ENCODE measurements at regions not wholly inside any gene's neighbourhood (a gene's known extent, or its start where the extent isn't known, plus 50 kb on each side); places are given as distances from the start of the nearest gene placed in this dataset.
"Not testable (repeated sequence)": the region's sequence is repeated elsewhere in the genome, so short reads cannot be mapped to it uniquely, and the experiment has no call there.

- Histone ChIP-seq H3K9me3 (ENCODE audit: control insufficient read depth, insufficient read depth, low read depth, low read length) (no peaks in the 10 kb centered on the region), H3K27ac (ENCODE audit: low read depth, low read length) (no peak overlapping the region), H3K9ac (ENCODE audit: low read length) (no peak overlapping the region), H3K4me3 (ENCODE audit: low read depth, low read length) (no peak overlapping the region), H3K36me3 (ENCODE audit: control insufficient read depth, insufficient read depth, low read length) (no peaks in the 10 kb centered on the region), H3K27me3 (ENCODE audit: control insufficient read depth, insufficient read depth, low read length) (no peaks in the 10 kb centered on the region), H3K4me1 (ENCODE audit: control insufficient read depth, insufficient read depth, low read length) (peaks cover 23% of the 10 kb centered on the region)
These were observed 704.4 kb upstream of the AMOT start for GRCh38 chrX:113545040-113545439.

- Histone ChIP-seq H3K4me1 (ENCODE audit: control insufficient read depth, insufficient read depth, low read length) (peaks cover 19% of the 10 kb centered on the region; the same call in 1 of the 2 replicates), H3K4me3 (ENCODE audit: low read depth, low read length) (0 out of 2 replicates have a peak overlapping the region, but pooled peaks have one; percentile 4), H3K9ac (ENCODE audit: low read length) (no peak overlapping the region), H3K27ac (ENCODE audit: low read depth, low read length) (peak overlapping the region; percentile 49; the same call in 1 of the 2 replicates), H3K9me3 (ENCODE audit: control insufficient read depth, insufficient read depth, low read depth, low read length) (peaks cover 3% of the 10 kb centered on the region; the same call in 1 of the 2 replicates), H3K36me3 (ENCODE audit: control insufficient read depth, insufficient read depth, low read length) (no peaks in the 10 kb centered on the region), H3K27me3 (ENCODE audit: control insufficient read depth, insufficient read depth, low read length) (no peaks in the 10 kb centered on the region)
These were observed 699.1 kb upstream of the AMOT start for GRCh38 chrX:113539599-113540356.

GRCh38 chrX:113529426-113530013, 688.9 kb upstream of the AMOT start:
- no peak overlapping the region for H3K27ac ChIP-seq (ENCODE audit: low read depth, low read length)
- no peak overlapping the region for H3K4me3 ChIP-seq (ENCODE audit: low read depth, low read length)
- H3K9ac ChIP-seq (ENCODE audit: low read length) = no peak overlapping the region
- H3K9me3 ChIP-seq (ENCODE audit: control insufficient read depth, insufficient read depth, low read depth, low read length) = no peaks in the 10 kb centered on the region
- H3K36me3 ChIP-seq (ENCODE audit: control insufficient read depth, insufficient read depth, low read length) = no peaks in the 10 kb centered on the region
- H3K4me1 ChIP-seq (ENCODE audit: control insufficient read depth, insufficient read depth, low read length) = no peaks in the 10 kb centered on the region
- H3K27me3 ChIP-seq (ENCODE audit: control insufficient read depth, insufficient read depth, low read length) = no peaks in the 10 kb centered on the region; the same call in 1 of the 2 replicates

- no peaks in the 10 kb centered on the region for H3K27me3 ChIP-seq (ENCODE audit: control insufficient read depth, insufficient read depth, low read length)
- H3K36me3 ChIP-seq (ENCODE audit: control insufficient read depth, insufficient read depth, low read length) = no peaks in the 10 kb centered on the region
- H3K9me3 ChIP-seq (ENCODE audit: control insufficient read depth, insufficient read depth, low read depth, low read length) = no peaks in the 10 kb centered on the region
- no peak overlapping the region for H3K4me3 ChIP-seq (ENCODE audit: low read depth, low read length)
- H3K9ac ChIP-seq (ENCODE audit: low read length) = no peak overlapping the region
- no peak overlapping the region for H3K27ac ChIP-seq (ENCODE audit: low read depth, low read length)
- no peaks in the 10 kb centered on the region for H3K4me1 ChIP-seq (ENCODE audit: control insufficient read depth, insufficient read depth, low read length)
These were observed 682.2 kb upstream of the AMOT start for GRCh38 chrX:113522814-113523213.

GRCh38 chrX:113514906-113515305, 674.3 kb upstream of the AMOT start:
- Histone ChIP-seq H3K9me3 (ENCODE audit: control insufficient read depth, insufficient read depth, low read depth, low read length) (no peaks in the 10 kb centered on the region), H3K4me1 (ENCODE audit: control insufficient read depth, insufficient read depth, low read length) (peaks cover 18% of the 10 kb centered on the region), H3K27ac (ENCODE audit: low read depth, low read length) (no peak overlapping the region), H3K9ac (ENCODE audit: low read length) (no peak overlapping the region), H3K4me3 (ENCODE audit: low read depth, low read length) (no peak overlapping the region), H3K36me3 (ENCODE audit: control insufficient read depth, insufficient read depth, low read length) (no peaks in the 10 kb centered on the region), H3K27me3 (ENCODE audit: control insufficient read depth, insufficient read depth, low read length) (no peaks in the 10 kb centered on the region)

GRCh38 chrX:113512700-113513395, 672.2 kb upstream of the AMOT start:
- Histone ChIP-seq H3K9ac (ENCODE audit: low read length) (no peak overlapping the region), H3K27me3 (ENCODE audit: control insufficient read depth, insufficient read depth, low read length) (no peaks in the 10 kb centered on the region), H3K27ac (ENCODE audit: low read depth, low read length) (no peak overlapping the region), H3K4me3 (ENCODE audit: low read depth, low read length) (no peak overlapping the region), H3K4me1 (ENCODE audit: control insufficient read depth, insufficient read depth, low read length) (peaks cover 18% of the 10 kb centered on the region), H3K36me3 (ENCODE audit: control insufficient read depth, insufficient read depth, low read length) (no peaks in the 10 kb centered on the region), H3K9me3 (ENCODE audit: control insufficient read depth, insufficient read depth, low read depth, low read length) (no peaks in the 10 kb centered on the region)

GRCh38 chrX:113510586-113510985, 670.0 kb upstream of the AMOT start:
- no peak overlapping the region for H3K4me3 ChIP-seq (ENCODE audit: low read depth, low read length)
- no peaks in the 10 kb centered on the region for H3K27me3 ChIP-seq (ENCODE audit: control insufficient read depth, insufficient read depth, low read length)
- H3K4me1 ChIP-seq (ENCODE audit: control insufficient read depth, insufficient read depth, low read length) = peaks cover 18% of the 10 kb centered on the region
- H3K9me3 ChIP-seq (ENCODE audit: control insufficient read depth, insufficient read depth, low read depth, low read length) = no peaks in the 10 kb centered on the region
- no peaks in the 10 kb centered on the region for H3K36me3 ChIP-seq (ENCODE audit: control insufficient read depth, insufficient read depth, low read length)
- no peak overlapping the region for H3K27ac ChIP-seq (ENCODE audit: low read depth, low read length)
- no peak overlapping the region for H3K9ac ChIP-seq (ENCODE audit: low read length)

GRCh38 chrX:113492895-113493294, 652.3 kb upstream of the AMOT start:
- H3K27me3 ChIP-seq (ENCODE audit: control insufficient read depth, insufficient read depth, low read length) = no peaks in the 10 kb centered on the region

GRCh38 chrX:113473418-113473817, 632.8 kb upstream of the AMOT start:
- Histone ChIP-seq H3K9ac (ENCODE audit: low read length) (no peak overlapping the region), H3K9me3 (ENCODE audit: control insufficient read depth, insufficient read depth, low read depth, low read length) (0 out of 2 replicates have a peak, but pooled peaks cover 2% of the 10 kb centered on the region), H3K4me1 (ENCODE audit: control insufficient read depth, insufficient read depth, low read length) (peaks cover 31% of the 10 kb centered on the region; the same call in 1 of the 2 replicates), H3K27ac (ENCODE audit: low read depth, low read length) (no peak overlapping the region), H3K27me3 (ENCODE audit: control insufficient read depth, insufficient read depth, low read length) (no peaks in the 10 kb centered on the region), H3K4me3 (ENCODE audit: low read depth, low read length) (no peak overlapping the region), H3K36me3 (ENCODE audit: control insufficient read depth, insufficient read depth, low read length) (no peaks in the 10 kb centered on the region)

More at GRCh38 chrX:113492895-113493294, 652.3 kb upstream of the AMOT start:
- Histone ChIP-seq H3K4me1 (ENCODE audit: control insufficient read depth, insufficient read depth, low read length) (no peaks in the 10 kb centered on the region), H3K27ac (ENCODE audit: low read depth, low read length) (no peak overlapping the region), H3K36me3 (ENCODE audit: control insufficient read depth, insufficient read depth, low read length) (no peaks in the 10 kb centered on the region), H3K9ac (ENCODE audit: low read length) (no peak overlapping the region), H3K9me3 (ENCODE audit: control insufficient read depth, insufficient read depth, low read depth, low read length) (no peaks in the 10 kb centered on the region), H3K4me3 (ENCODE audit: low read depth, low read length) (no peak overlapping the region)

GRCh38 chrX:113473015-113473414, 632.4 kb upstream of the AMOT start:
- H3K36me3 ChIP-seq (ENCODE audit: control insufficient read depth, insufficient read depth, low read length); H3K27me3 ChIP-seq (ENCODE audit: control insufficient read depth, insufficient read depth, low read length); H3K4me3 ChIP-seq (ENCODE audit: low read depth, low read length); H3K27ac ChIP-seq (ENCODE audit: low read depth, low read length); H3K9me3 ChIP-seq (ENCODE audit: control insufficient read depth, insufficient read depth, low read depth, low read length); H3K9ac ChIP-seq (ENCODE audit: low read length): not testable (repeated sequence)
- peaks cover 31% of the 10 kb centered on the region; the same call in 1 of the 2 replicates for H3K4me1 ChIP-seq (ENCODE audit: control insufficient read depth, insufficient read depth, low read length)

GRCh38 chrX:113470166-113470565, 629.5 kb upstream of the AMOT start:
- Histone ChIP-seq H3K4me1 (ENCODE audit: control insufficient read depth, insufficient read depth, low read length) (peaks cover 31% of the 10 kb centered on the region; the same call in 1 of the 2 replicates), H3K9me3 (ENCODE audit: control insufficient read depth, insufficient read depth, low read depth, low read length) (no peaks in the 10 kb centered on the region), H3K4me3 (ENCODE audit: low read depth, low read length) (no peak overlapping the region), H3K9ac (ENCODE audit: low read length) (no peak overlapping the region), H3K27ac (ENCODE audit: low read depth, low read length) (no peak overlapping the region; the same call in 1 of the 2 replicates), H3K27me3 (ENCODE audit: control insufficient read depth, insufficient read depth, low read length) (no peaks in the 10 kb centered on the region), H3K36me3 (ENCODE audit: control insufficient read depth, insufficient read depth, low read length) (no peaks in the 10 kb centered on the region)

All from HUES6 (cell line).